Neural cell (in vitro differentiated cells): ENCODE measurements at regions not wholly inside any gene's neighbourhood (a gene's known extent, or its start where the extent isn't known, plus 50 kb on each side); places are given as distances from the start of the nearest gene placed in this dataset.

ENCODE experiments used
- H2AFZ ChIP-seq: fragments of 200-600, 300-800 bp; sonication (generic), shearing (Covaris generic); 2 replicates; pipeline ENCODE4 v1.6.0; 2014; ENCODE audit warnings: low read depth, mild to moderate bottlenecking, antibody characterized with exemption, low read length, moderate library complexity
- H3F3A ChIP-seq: fragments of 200-600 bp; shearing (Covaris generic); 2 replicates; pipeline ENCODE4 v1.6.1; 2016; ENCODE audit warnings: mild to moderate bottlenecking, moderate library complexity, mixed read lengths, antibody characterized with exemption, low read length; ENCODE audit not compliant: insufficient read depth, poor library complexity, severe bottlenecking
- H3K27ac ChIP-seq: fragments of 200-600, 300-800 bp; sonication (generic), shearing (Covaris generic); 2 replicates; pipeline ENCODE4 v1.5.1; 2014; ENCODE audit warnings: mild to moderate bottlenecking, low read length, moderate library complexity
- H3K27me3 ChIP-seq: fragments of 300-800, 200-600 bp; sonication (generic), shearing (Covaris generic); 2 replicates; pipeline ENCODE4 v1.6.0; 2014; ENCODE audit warnings: mild to moderate bottlenecking, low read depth, low read length, moderate library complexity; ENCODE audit not compliant: insufficient read depth
- H3K36me3 ChIP-seq: fragments of 300-800, 200-600 bp; sonication (generic), shearing (Covaris generic); 2 replicates; pipeline ENCODE4 v1.5.1; 2014; ENCODE audit warnings: mild to moderate bottlenecking, antibody characterized with exemption, low read length, moderate library complexity; ENCODE audit not compliant: insufficient read depth
- H3K4me2 ChIP-seq: fragments of 300-800, 200-600 bp; sonication (generic), shearing (Covaris generic); 2 replicates; pipeline ENCODE4 v1.6.0; 2014; ENCODE audit warnings: mild to moderate bottlenecking, low read length
- H3K4me3 ChIP-seq: fragments of 300-800, 200-600 bp; sonication (generic), shearing (Covaris generic); 2 replicates; pipeline ENCODE4 v1.5.1; 2014; ENCODE audit warnings: mild to moderate bottlenecking, low read length, moderate library complexity
- H3K79me2 ChIP-seq: fragments of 200-600 bp; shearing (Covaris generic); replicated peaks from 2 replicates; pipeline ENCODE4 v1.6.0; 2014; ENCODE audit warnings: mild to moderate bottlenecking, low read length, moderate library complexity; ENCODE audit not compliant: insufficient read depth
- H3K9ac ChIP-seq: fragments of 300-800, 200-600 bp; sonication (generic), shearing (Covaris generic); 2 replicates; pipeline ENCODE4 v1.6.1; 2016; ENCODE audit warnings: mild to moderate bottlenecking, low read length, mixed read lengths
- H3K9me2 ChIP-seq: fragments of 200-600 bp; shearing (Covaris generic); 2 replicates; pipeline ENCODE4 v1.6.1; 2016; ENCODE audit warnings: mild to moderate bottlenecking, low read length, mixed read lengths; ENCODE audit not compliant: insufficient read depth
- H3K9me3 ChIP-seq: fragments of 200-600, 300-800 bp; sonication (generic), shearing (Covaris generic); 2 replicates; pipeline ENCODE4 v1.6.1; 2016; ENCODE audit warnings: mild to moderate bottlenecking, mixed run types, low read length, moderate library complexity, mixed read lengths
- H4K20me1 ChIP-seq: fragments of 200-600 bp; shearing (Covaris generic); 2 replicates; pipeline ENCODE4 v1.6.1; 2016; ENCODE audit warnings: mild to moderate bottlenecking, mixed run types; ENCODE audit not compliant: insufficient read depth
- EP300 ChIP-seq: fragments of 450-650 bp; conservative IDR thresholded peaks from 2 replicates; pipeline ENCODE4 v1.6.1; 2014; ENCODE audit warnings: antibody characterized with exemption, mild to moderate bottlenecking, moderate library complexity; ENCODE audit not compliant: poor library complexity, severe bottlenecking
- EZH2 ChIP-seq: fragments of 200-600, 300-800 bp; shearing (Covaris generic), sonication (generic); IDR thresholded peaks from 2 replicates; pipeline ENCODE4 v1.6.1; 2014; ENCODE audit warnings: antibody characterized with exemption, low read length, borderline replicate concordance, mild to moderate bottlenecking; ENCODE audit not compliant: insufficient read depth, poor library complexity, severe bottlenecking
- MXI1 ChIP-seq: fragments of 450-650 bp; conservative IDR thresholded peaks from 2 replicates; pipeline ENCODE4 v1.6.1; 2014; ENCODE audit warnings: antibody characterized with exemption, mild to moderate bottlenecking; ENCODE audit not compliant: poor library complexity, severe bottlenecking
- POLR2AphosphoS5 ChIP-seq: IDR thresholded peaks from 2 replicates; pipeline ENCODE4 v1.6.1; 2012
- RAD21 ChIP-seq: fragments of 450-650 bp; conservative IDR thresholded peaks from 2 replicates; pipeline ENCODE4 v1.6.1; 2014; ENCODE audit warnings: antibody characterized with exemption, mild to moderate bottlenecking, moderate library complexity
- SMC3 ChIP-seq: fragments of 450-650 bp; conservative IDR thresholded peaks from 2 replicates; pipeline ENCODE4 v1.6.1; 2014; ENCODE audit warnings: antibody characterized with exemption, mild to moderate bottlenecking, moderate library complexity; ENCODE audit not compliant: poor library complexity
- TAF1 ChIP-seq: IDR thresholded peaks from 2 replicates; pipeline ENCODE4 v1.6.1; 2012; ENCODE audit warnings: low read depth
- TF ChIP-seq, protein P1 (sequence below): fragments of 450-650 bp; IDR thresholded peaks from 2 replicates; pipeline ENCODE4 v1.5.1; 2014; ENCODE audit warnings: antibody characterized with exemption, mild to moderate bottlenecking, moderate library complexity; ENCODE audit not compliant: poor library complexity, severe bottlenecking
- TF ChIP-seq, protein P2 (sequence below): IDR thresholded peaks from 2 replicates; pipeline ENCODE4 v1.6.1; 2012; ENCODE audit warnings: borderline replicate concordance

DNA sequence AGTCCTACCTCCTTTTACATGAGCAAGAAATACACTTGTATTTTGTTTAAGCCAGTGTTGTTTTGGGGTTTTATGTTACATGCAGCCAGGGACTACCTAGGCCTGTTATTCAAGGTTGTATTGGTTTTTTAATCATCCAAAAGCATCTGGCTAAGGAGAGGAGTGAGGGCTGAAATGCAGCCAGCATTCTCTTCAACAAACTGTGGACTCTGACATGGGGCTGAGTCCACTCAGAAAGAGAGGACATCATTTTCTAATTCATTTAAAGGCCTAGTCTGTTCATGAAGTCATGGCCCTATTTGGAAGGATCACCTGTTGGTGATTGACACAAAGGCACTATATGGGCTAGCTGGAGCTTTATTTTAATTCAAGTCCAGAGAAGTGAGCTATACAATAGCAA is 190.4 kb downstream of the TTLL7 start:
- Histone ChIP-seq H3F3A (no peaks in the 10 kb centered on the region), H3K9me3 (no peaks in the 10 kb centered on the region)

DNA sequence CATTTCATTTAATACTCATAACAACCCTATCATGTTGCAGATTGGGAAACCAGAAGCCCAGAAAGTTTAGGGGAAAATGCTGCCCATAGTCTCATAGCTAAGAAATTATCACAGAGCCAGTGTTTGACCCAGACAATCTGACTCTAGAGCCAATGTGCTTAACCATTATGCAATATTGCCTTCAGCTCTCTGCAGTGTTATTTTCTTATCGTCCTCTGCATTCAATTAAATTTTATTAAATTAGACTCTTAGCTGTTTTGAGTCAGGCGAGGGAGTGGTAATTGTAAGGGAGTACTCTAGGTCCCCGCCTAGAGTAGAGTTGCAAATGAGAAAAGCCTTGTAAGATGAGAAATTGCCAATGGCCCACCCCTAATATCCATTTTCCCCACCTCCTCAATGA is 191.1 kb downstream of the TTLL7 start:
- Histone ChIP-seq H3K9ac (no peak overlapping the region), H3K27me3 (no peaks in the 10 kb centered on the region), H3F3A (no peaks in the 10 kb centered on the region), H3K9me2 (no peaks in the 10 kb centered on the region), H3K9me3 (no peaks in the 10 kb centered on the region), H2AFZ (no peak overlapping the region), H3K36me3 (no peaks in the 10 kb centered on the region), H3K79me2 (no peaks in the 10 kb centered on the region), H3K4me2 (no peak overlapping the region), H3K27ac (no peak overlapping the region), H4K20me1 (no peaks in the 10 kb centered on the region), H3K4me3 (no peak overlapping the region)
- TF ChIP-seq TAF1 (no peak), SMC3 (no peak), MXI1 (no peak), EP300 (no peak), EZH2 (no peak), RAD21 (no peak), POLR2AphosphoS5 (no peak)
- TF ChIP-seq, protein P1, sequence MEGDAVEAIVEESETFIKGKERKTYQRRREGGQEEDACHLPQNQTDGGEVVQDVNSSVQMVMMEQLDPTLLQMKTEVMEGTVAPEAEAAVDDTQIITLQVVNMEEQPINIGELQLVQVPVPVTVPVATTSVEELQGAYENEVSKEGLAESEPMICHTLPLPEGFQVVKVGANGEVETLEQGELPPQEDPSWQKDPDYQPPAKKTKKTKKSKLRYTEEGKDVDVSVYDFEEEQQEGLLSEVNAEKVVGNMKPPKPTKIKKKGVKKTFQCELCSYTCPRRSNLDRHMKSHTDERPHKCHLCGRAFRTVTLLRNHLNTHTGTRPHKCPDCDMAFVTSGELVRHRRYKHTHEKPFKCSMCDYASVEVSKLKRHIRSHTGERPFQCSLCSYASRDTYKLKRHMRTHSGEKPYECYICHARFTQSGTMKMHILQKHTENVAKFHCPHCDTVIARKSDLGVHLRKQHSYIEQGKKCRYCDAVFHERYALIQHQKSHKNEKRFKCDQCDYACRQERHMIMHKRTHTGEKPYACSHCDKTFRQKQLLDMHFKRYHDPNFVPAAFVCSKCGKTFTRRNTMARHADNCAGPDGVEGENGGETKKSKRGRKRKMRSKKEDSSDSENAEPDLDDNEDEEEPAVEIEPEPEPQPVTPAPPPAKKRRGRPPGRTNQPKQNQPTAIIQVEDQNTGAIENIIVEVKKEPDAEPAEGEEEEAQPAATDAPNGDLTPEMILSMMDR: no peak
- TF ChIP-seq, protein P2, sequence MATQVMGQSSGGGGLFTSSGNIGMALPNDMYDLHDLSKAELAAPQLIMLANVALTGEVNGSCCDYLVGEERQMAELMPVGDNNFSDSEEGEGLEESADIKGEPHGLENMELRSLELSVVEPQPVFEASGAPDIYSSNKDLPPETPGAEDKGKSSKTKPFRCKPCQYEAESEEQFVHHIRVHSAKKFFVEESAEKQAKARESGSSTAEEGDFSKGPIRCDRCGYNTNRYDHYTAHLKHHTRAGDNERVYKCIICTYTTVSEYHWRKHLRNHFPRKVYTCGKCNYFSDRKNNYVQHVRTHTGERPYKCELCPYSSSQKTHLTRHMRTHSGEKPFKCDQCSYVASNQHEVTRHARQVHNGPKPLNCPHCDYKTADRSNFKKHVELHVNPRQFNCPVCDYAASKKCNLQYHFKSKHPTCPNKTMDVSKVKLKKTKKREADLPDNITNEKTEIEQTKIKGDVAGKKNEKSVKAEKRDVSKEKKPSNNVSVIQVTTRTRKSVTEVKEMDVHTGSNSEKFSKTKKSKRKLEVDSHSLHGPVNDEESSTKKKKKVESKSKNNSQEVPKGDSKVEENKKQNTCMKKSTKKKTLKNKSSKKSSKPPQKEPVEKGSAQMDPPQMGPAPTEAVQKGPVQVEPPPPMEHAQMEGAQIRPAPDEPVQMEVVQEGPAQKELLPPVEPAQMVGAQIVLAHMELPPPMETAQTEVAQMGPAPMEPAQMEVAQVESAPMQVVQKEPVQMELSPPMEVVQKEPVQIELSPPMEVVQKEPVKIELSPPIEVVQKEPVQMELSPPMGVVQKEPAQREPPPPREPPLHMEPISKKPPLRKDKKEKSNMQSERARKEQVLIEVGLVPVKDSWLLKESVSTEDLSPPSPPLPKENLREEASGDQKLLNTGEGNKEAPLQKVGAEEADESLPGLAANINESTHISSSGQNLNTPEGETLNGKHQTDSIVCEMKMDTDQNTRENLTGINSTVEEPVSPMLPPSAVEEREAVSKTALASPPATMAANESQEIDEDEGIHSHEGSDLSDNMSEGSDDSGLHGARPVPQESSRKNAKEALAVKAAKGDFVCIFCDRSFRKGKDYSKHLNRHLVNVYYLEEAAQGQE: no peak

More for the DNA sequence above, 190.4 kb downstream of the TTLL7 start:
- no peaks in the 10 kb centered on the region for H3K9me2 ChIP-seq
- no peak overlapping the region for H3K27ac ChIP-seq
- TF ChIP-seq EZH2 (no peak), RAD21 (no peak), MXI1 (no peak), SMC3 (no peak), TAF1 (no peak), POLR2AphosphoS5 (no peak), EP300 (no peak)
- TF ChIP-seq, protein P1: no peak
- TF ChIP-seq, protein P2: no peak
- no peak overlapping the region for H3K9ac ChIP-seq
- no peaks in the 10 kb centered on the region for H4K20me1 ChIP-seq
- no peaks in the 10 kb centered on the region for H3K79me2 ChIP-seq
- H3K4me3 ChIP-seq: no peak overlapping the region
- no peaks in the 10 kb centered on the region for H3K27me3 ChIP-seq
- H3K36me3 ChIP-seq: no peaks in the 10 kb centered on the region
- no peak overlapping the region for H3K4me2 ChIP-seq
- H2AFZ ChIP-seq: no peak overlapping the region
